Suprapubic skin (tissue), 4 donors: ENCODE measurements at regions not wholly inside any gene's neighbourhood (a gene's known extent, or its start where the extent isn't known, plus 50 kb on each side); places are given as distances from the start of the nearest gene placed in this dataset.

Experiments
- DNase-seq, 2 donors: peaks; one replicate each; pipeline ENCODE4 v3.0.0-alpha.2; 2019; ENCODE audit warnings: low spot score in 2 of 2
- H3K27ac ChIP-seq: fragments of 200-600 bp; sonication (generic); one replicate; pipeline ENCODE4 v1.5.1; 2019
- H3K27me3 ChIP-seq: fragments of 200-600 bp; sonication (generic); one replicate; pipeline ENCODE4 v1.5.1; 2019
- H3K36me3 ChIP-seq: fragments of 200-600 bp; sonication (generic); one replicate; pipeline ENCODE4 v1.5.1; 2019
- H3K4me1 ChIP-seq: fragments of 200-600 bp; sonication (generic); one replicate; pipeline ENCODE4 v1.5.1; 2019
- H3K4me3 ChIP-seq: fragments of 200-600 bp; sonication (generic); one replicate; pipeline ENCODE4 v1.5.1; 2019; ENCODE audit warnings: mild to moderate bottlenecking
- H3K9me3 ChIP-seq: fragments of 200-600 bp; sonication (generic); one replicate; pipeline ENCODE4 v1.5.1; 2019
- EP300 ChIP-seq: sonication (generic); formaldehyde crosslinking; IDR thresholded peaks from one replicate; pipeline ENCODE4 v1.6.1; 2017; ENCODE audit warnings: antibody characterized with exemption
- POLR2A ChIP-seq, 2 donors: fragments of 450-650 bp; IDR thresholded peaks; one replicate each; pipeline ENCODE4 v1.6.1; 2017; ENCODE audit warnings: antibody characterized with exemption in 2 of 2, mild to moderate bottlenecking in 2 of 2, moderate library complexity in 2 of 2
- POLR2AphosphoS5 ChIP-seq, 3 donors: sonication (generic); formaldehyde crosslinking; IDR thresholded peaks; one replicate each; pipeline ENCODE4 v1.6.1; 2017; ENCODE audit warnings: antibody characterized with exemption in 3 of 3
- WGBS: methylation state at CpG from one replicate; pipeline ENCODE4 v1.1.5; 2018; 5-methylcytosine and 5-hydroxymethylcytosine counted together
- TF ChIP-seq, protein P1 (sequence below), 2 donors: fragments of 200-600 bp in 1 of 2; fragments of 450-650 bp in 1 of 2; sonication (generic) in 1 of 2; IDR thresholded peaks; one replicate each; pipeline ENCODE4 v1.5.1; 2016 to 2019; ENCODE audit warnings: antibody characterized with exemption in 2 of 2, mild to moderate bottlenecking in 1 of 2, moderate library complexity in 1 of 2

DNA sequence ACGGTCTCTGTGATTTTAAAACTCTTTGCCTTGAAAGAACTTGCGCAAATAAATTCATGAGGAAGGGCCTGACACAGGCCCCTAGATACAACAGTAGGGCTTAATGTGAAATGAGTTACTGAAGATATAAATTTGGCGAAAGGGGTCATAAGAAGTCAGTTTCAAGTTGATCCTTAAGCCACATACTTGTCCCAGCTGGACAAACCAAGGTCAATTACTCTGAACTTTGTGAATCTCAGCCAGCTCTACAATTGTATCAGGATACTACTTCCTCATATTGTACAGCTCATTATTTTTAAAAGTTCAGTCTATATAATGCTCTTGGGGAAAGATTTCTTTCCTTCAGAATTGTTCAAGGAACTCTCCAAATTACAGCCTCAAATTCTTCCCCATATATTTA lies 432.8 kb downstream of the METTL4 start:
- 82% methylated on average over 3 of the region's 3 CpGs for WGBS
- TF ChIP-seq, protein P1, sequence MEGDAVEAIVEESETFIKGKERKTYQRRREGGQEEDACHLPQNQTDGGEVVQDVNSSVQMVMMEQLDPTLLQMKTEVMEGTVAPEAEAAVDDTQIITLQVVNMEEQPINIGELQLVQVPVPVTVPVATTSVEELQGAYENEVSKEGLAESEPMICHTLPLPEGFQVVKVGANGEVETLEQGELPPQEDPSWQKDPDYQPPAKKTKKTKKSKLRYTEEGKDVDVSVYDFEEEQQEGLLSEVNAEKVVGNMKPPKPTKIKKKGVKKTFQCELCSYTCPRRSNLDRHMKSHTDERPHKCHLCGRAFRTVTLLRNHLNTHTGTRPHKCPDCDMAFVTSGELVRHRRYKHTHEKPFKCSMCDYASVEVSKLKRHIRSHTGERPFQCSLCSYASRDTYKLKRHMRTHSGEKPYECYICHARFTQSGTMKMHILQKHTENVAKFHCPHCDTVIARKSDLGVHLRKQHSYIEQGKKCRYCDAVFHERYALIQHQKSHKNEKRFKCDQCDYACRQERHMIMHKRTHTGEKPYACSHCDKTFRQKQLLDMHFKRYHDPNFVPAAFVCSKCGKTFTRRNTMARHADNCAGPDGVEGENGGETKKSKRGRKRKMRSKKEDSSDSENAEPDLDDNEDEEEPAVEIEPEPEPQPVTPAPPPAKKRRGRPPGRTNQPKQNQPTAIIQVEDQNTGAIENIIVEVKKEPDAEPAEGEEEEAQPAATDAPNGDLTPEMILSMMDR (IDR thresholded peaks at IDR 0.05) = no peak
- TF ChIP-seq EP300 = no peak
- TF ChIP-seq POLR2A (IDR thresholded peaks at IDR 0.05) = no peak
- TF ChIP-seq POLR2AphosphoS5 (IDR thresholded peaks at IDR 0.05) = no peak
- no peaks in the 10 kb centered on the region for H3K9me3 ChIP-seq
- H3K27me3 ChIP-seq = no peaks in the 10 kb centered on the region
- H3K4me3 ChIP-seq = no peak overlapping the region
- no peak overlapping the region for H3K27ac ChIP-seq
- DNase-seq = no peak
- no peaks in the 10 kb centered on the region for H3K4me1 ChIP-seq
- no peaks in the 10 kb centered on the region for H3K36me3 ChIP-seq

DNA sequence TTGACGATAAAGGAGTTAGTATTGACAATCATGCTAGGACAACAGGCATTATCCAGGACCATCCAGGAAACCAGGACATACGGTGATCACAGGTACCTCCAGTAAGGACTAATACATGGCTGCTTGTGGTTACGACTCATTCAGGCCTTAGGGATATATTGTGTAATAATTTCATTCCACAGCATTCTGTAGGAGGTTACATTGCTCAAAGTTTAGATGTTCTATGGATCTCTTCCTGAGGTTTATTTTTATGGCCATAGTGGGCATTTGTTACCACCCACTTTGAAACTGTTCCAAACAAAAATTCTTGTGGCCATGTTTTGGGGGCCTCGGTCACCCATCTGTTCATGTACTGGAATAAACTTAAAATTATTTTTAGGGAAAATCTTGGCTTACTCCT lies 431.6 kb downstream of the METTL4 start:
- H3K27ac ChIP-seq = no peak overlapping the region
- 74% methylated on average over 4 of the region's 4 CpGs for WGBS
- TF ChIP-seq, protein P1 (IDR thresholded peaks at IDR 0.05) = no peak
- TF ChIP-seq POLR2AphosphoS5 (IDR thresholded peaks at IDR 0.05) = no peak
- TF ChIP-seq EP300 = no peak
- no peak for TF ChIP-seq POLR2A (IDR thresholded peaks at IDR 0.05)
- H3K4me3 ChIP-seq = no peak overlapping the region
- H3K36me3 ChIP-seq = no peaks in the 10 kb centered on the region
- no peaks in the 10 kb centered on the region for H3K9me3 ChIP-seq
- DNase-seq = no peak
- H3K4me1 ChIP-seq = no peaks in the 10 kb centered on the region
- H3K27me3 ChIP-seq = no peaks in the 10 kb centered on the region

DNA sequence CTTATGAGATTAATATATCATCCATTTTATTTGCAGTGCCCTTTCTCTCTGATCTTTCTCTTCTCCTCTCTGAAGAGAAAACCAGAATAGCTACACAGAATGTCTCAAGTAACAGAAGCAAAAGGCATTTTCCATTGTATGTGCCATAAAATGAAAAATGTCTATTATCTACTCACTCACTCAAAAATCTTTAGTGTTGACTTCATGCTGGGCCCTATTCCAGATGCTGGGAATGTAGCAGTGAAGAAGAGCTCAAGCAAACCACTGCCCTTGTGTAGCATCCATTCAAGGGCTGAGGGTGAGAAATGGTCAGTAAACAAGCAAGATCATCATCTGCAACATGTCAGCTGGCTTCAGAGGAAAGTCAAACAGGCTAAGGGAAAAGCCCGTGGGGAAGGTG lies 427.7 kb downstream of the METTL4 start:
- no peak overlapping the region for H3K4me3 ChIP-seq
- no peaks in the 10 kb centered on the region for H3K9me3 ChIP-seq
- WGBS = 74% methylated on average over 1 of the region's 1 CpG
- H3K27ac ChIP-seq = no peak overlapping the region
- TF ChIP-seq, protein P1 (IDR thresholded peaks at IDR 0.05) = no peak
- TF ChIP-seq EP300 (no peak), POLR2AphosphoS5 (IDR thresholded peaks at IDR 0.05) (no peak), POLR2A (IDR thresholded peaks at IDR 0.05) (no peak)
- no peak for DNase-seq
- no peaks in the 10 kb centered on the region for H3K4me1 ChIP-seq
- H3K27me3 ChIP-seq = no peaks in the 10 kb centered on the region
- H3K36me3 ChIP-seq = no peaks in the 10 kb centered on the region

DNA sequence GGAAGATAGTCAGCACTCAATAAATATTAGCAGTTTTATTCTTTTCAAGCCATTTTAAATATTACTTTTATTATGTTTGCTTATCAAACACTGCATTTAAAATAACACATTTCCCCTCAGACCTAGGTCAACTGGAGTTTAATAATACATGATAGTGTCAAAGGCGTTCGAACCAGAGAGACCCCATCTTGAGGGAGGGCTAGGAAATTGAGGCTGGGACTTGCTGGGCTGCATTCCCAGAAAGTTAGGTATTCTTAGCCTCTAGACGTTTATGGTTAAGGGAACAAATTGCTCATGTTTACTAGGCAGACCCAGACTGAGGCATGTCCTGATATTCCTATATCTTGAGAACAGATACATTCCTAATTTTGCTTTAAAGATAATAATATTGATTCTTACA lies 426.5 kb downstream of the METTL4 start:
- no peak for DNase-seq
- H3K27ac ChIP-seq = no peak overlapping the region
- WGBS = 76% methylated on average over 3 of the region's 3 CpGs
- TF ChIP-seq EP300 (no peak), POLR2A (IDR thresholded peaks at IDR 0.05) (no peak), POLR2AphosphoS5 (IDR thresholded peaks at IDR 0.05) (no peak)
- TF ChIP-seq, protein P1 (IDR thresholded peaks at IDR 0.05) = no peak
- H3K4me1 ChIP-seq = no peaks in the 10 kb centered on the region
- H3K9me3 ChIP-seq = no peaks in the 10 kb centered on the region
- no peaks in the 10 kb centered on the region for H3K27me3 ChIP-seq
- no peak overlapping the region for H3K4me3 ChIP-seq
- no peaks in the 10 kb centered on the region for H3K36me3 ChIP-seq

DNA sequence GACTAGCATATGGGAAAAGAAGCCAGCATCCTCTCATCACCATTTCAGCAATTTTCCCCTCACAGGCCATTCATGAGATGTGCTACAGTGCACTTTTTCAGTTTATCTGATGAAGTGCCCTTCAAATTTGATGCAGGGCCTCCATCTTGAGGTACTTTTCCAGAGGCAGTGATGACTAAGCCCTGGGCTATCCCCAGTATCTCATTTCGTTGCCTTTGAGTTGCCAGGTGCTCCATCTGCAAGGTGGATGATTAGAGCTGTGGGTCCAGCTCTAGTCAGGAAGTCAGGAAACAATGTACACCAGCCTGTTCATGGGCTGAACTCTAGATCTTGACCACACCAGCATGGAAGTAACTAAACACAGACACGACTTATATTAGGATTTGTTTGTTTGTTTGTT lies 425.2 kb downstream of the METTL4 start:
- Histone ChIP-seq H3K9me3 (no peaks in the 10 kb centered on the region), H3K36me3 (no peaks in the 10 kb centered on the region), H3K4me1 (no peaks in the 10 kb centered on the region), H3K27ac (no peak overlapping the region), H3K27me3 (no peaks in the 10 kb centered on the region), H3K4me3 (no peak overlapping the region)
- TF ChIP-seq, protein P1 (IDR thresholded peaks at IDR 0.05) = no peak
- no peak for TF ChIP-seq POLR2A (IDR thresholded peaks at IDR 0.05)
- TF ChIP-seq EP300 = no peak
- no peak for TF ChIP-seq POLR2AphosphoS5 (IDR thresholded peaks at IDR 0.05)
- no peak for DNase-seq
- 40% methylated on average over 2 of the region's 2 CpGs for WGBS
